ENCODE measurements at regions not wholly inside any gene's neighbourhood (a gene's known extent, or its start where the extent isn't known, plus 50 kb on each side); places are given as distances from the start of the nearest gene placed in this dataset.

DNA sequence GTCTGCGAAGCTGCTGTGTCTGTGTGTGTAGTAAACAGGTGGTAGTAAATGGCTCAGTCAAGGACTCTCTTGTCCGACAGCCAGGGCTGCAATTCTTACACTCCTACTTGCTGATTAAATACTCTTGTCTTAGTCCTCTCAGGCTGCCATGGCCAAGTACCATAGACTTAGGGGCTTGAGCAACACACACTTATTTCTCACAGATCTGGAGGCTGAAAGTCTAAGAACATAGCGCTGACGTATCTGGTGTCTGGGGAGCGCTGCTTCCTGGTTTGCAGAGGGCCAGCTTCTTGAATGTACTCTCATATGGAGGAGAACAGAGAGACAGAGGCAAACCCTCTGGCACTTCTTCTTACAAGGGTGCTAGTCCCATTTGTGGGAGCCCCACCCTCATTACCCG lies 411.0 kb downstream of the MED10 start:
- no peak overlapping the region for H3K4me3 ChIP-seq (ENCODE audit: low read depth, low read length)
- H3K36me3 ChIP-seq (ENCODE audit: control insufficient read depth, insufficient read depth, low read length), result no peaks in the 10 kb centered on the region
- no peaks in the 10 kb centered on the region for H3K27me3 ChIP-seq (ENCODE audit: control insufficient read depth, insufficient read depth, low read length)
- TF ChIP-seq, protein P1, sequence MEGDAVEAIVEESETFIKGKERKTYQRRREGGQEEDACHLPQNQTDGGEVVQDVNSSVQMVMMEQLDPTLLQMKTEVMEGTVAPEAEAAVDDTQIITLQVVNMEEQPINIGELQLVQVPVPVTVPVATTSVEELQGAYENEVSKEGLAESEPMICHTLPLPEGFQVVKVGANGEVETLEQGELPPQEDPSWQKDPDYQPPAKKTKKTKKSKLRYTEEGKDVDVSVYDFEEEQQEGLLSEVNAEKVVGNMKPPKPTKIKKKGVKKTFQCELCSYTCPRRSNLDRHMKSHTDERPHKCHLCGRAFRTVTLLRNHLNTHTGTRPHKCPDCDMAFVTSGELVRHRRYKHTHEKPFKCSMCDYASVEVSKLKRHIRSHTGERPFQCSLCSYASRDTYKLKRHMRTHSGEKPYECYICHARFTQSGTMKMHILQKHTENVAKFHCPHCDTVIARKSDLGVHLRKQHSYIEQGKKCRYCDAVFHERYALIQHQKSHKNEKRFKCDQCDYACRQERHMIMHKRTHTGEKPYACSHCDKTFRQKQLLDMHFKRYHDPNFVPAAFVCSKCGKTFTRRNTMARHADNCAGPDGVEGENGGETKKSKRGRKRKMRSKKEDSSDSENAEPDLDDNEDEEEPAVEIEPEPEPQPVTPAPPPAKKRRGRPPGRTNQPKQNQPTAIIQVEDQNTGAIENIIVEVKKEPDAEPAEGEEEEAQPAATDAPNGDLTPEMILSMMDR (IDR thresholded peaks at IDR 0.05; ENCODE audit: insufficient read depth, low read length, poor library complexity, severe bottlenecking), result no peak
- no peak for DNase-seq (ENCODE audit: low read depth)

DNA sequence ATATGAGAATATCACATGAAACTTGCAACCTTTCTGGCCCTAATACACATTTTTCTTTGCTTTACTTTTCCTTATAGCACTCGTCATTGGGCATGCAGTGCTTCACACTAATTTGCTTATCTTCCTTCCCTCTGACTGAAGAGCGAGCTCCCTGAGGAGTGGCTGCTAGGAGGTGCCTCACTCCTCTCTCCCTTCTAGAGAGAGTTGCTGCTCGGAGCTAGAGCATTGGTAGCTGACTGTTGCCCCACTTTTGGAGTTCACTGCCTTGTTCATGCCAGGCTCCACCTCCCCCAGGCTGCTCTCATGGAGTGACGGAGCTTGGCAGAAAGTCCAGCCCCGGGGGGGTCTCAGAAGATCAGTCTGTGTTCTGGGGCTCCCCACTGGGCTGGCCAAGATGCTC lies 413.2 kb downstream of the MED10 start:
- Histone ChIP-seq H3K36me3 (ENCODE audit: control insufficient read depth, insufficient read depth, low read length) (no peaks in the 10 kb centered on the region), H3K4me3 (ENCODE audit: low read depth, low read length) (no peak overlapping the region), H3K27me3 (ENCODE audit: control insufficient read depth, insufficient read depth, low read length) (no peaks in the 10 kb centered on the region)
- TF ChIP-seq, protein P1 (IDR thresholded peaks at IDR 0.05; ENCODE audit: insufficient read depth, low read length, poor library complexity, severe bottlenecking), result no peak
- no peak for DNase-seq (ENCODE audit: low read depth)

DNA sequence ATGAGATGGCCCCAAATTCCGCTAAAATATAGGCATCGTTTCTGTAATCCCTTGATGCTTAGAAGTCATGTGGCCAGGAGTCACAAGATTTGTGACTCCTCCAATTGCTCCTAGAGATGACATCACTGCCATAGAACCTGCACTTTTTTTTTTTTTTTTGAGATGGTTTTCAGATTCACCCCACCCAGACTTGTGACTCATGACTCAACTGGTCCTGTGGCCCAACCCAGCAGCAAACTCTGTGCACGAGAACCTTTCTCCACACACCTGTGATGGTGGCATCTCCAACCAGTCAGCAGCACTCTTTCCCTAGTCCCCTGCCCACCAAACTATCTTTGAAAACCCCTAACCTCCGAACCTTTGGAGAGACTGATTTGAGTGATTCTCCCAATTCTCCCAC lies 414.0 kb downstream of the MED10 start:
- Histone ChIP-seq H3K36me3 (ENCODE audit: control insufficient read depth, insufficient read depth, low read length) (no peaks in the 10 kb centered on the region), H3K27me3 (ENCODE audit: control insufficient read depth, insufficient read depth, low read length) (no peaks in the 10 kb centered on the region), H3K4me3 (ENCODE audit: low read depth, low read length) (no peak overlapping the region)
- DNase-seq (ENCODE audit: low read depth), result no peak
- TF ChIP-seq, protein P1 (IDR thresholded peaks at IDR 0.05; ENCODE audit: insufficient read depth, low read length, poor library complexity, severe bottlenecking), result no peak

DNA sequence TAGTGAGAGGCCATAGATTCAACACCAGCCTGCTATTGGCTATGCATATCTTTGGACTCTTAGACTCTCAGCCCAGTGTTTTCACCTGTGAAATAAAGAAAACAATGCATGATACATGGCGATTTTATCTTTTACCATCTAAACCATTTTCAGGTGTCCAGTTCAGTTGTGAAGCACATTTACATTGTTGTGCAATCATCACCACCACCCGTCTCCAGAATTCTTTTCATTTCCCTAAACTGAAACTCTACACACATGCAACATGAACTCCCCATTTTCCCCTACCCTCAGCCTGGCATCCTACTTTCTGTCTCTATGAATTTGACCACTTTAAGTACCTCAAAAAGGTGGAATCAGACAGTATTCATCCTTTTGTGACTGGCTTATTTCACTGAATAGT lies 420.6 kb downstream of the MED10 start:
- H3K36me3 ChIP-seq (ENCODE audit: control insufficient read depth, insufficient read depth, low read length), result no peaks in the 10 kb centered on the region
- no peak for DNase-seq (ENCODE audit: low read depth)
- TF ChIP-seq, protein P1 (IDR thresholded peaks at IDR 0.05; ENCODE audit: insufficient read depth, low read length, poor library complexity, severe bottlenecking), result no peak
- no peaks in the 10 kb centered on the region for H3K27me3 ChIP-seq (ENCODE audit: control insufficient read depth, insufficient read depth, low read length)
- H3K4me3 ChIP-seq (ENCODE audit: low read depth, low read length), result no peak overlapping the region

DNA sequence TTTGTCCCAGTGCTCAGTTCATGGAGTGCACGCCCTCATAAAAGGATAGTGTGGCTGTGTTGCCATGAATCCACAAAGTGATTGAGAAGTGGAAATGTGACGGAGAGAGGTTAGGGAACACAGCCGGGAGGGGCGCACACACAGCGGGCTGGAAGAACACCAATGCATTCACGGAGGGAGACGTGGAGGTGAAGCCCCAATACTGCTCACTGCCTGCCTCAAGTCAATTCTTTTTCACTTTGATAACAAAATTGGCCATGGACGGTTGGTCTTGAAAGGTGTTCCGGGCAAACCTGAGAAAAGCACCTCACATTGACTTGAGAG lies 424.1 kb downstream of the MED10 start:
- no peak for DNase-seq (ENCODE audit: low read depth)
- TF ChIP-seq, protein P1 (IDR thresholded peaks at IDR 0.05; ENCODE audit: insufficient read depth, low read length, poor library complexity, severe bottlenecking), result no peak

DNA sequence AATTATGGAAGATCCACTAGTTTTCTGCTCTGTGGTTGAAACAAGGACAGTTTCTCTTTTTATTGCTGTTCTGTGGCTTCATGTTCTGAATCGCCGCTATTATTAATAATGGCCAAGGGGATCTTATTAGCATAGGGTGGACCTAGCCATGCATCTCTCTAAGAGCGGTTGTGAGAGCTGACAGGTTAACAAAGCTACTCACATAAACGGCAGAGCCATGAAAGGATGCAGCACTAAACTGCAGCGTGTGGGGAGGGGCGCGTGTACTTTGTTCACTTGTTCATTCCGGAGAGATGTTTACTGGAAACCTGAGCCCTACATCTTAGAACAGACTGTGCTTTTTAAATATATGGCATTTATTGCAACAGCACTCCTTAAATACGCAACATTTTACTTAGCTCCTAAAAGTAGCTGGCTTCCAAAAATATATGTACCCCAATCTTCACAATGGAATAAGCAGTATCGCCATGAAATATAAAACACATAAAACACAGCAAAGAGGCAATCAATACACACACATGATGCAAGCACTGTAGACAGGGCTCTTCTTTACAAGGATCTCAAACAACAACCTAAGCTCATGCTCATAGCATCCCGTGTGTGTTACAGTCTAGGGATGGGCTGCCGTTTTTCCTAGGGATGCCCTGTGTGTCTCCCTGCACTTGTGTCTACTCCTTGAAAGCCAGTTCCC lies 424.6 kb downstream of the MED10 start:
- DNase-seq (ENCODE audit: low read depth), result no peak
- no peak overlapping the region for H3K4me3 ChIP-seq (ENCODE audit: low read depth, low read length)
- TF ChIP-seq, protein P1 (IDR thresholded peaks at IDR 0.05; ENCODE audit: insufficient read depth, low read length, poor library complexity, severe bottlenecking), result no peak

More for the DNA sequence above, 424.1 kb downstream of the MED10 start:
- Histone ChIP-seq H3K36me3 (ENCODE audit: control insufficient read depth, insufficient read depth, low read length) (no peaks in the 10 kb centered on the region), H3K4me3 (ENCODE audit: low read depth, low read length) (no peak overlapping the region), H3K27me3 (ENCODE audit: control insufficient read depth, insufficient read depth, low read length) (no peaks in the 10 kb centered on the region)

More for the DNA sequence above, 424.6 kb downstream of the MED10 start:
- H3K27me3 ChIP-seq (ENCODE audit: control insufficient read depth, insufficient read depth, low read length), result no peaks in the 10 kb centered on the region
- H3K36me3 ChIP-seq (ENCODE audit: control insufficient read depth, insufficient read depth, low read length), result no peaks in the 10 kb centered on the region
